ENCODE measurements at regions not wholly inside any gene's neighbourhood (a gene's known extent, or its start where the extent isn't known, plus 50 kb on each side); places are given as distances from the start of the nearest gene placed in this dataset.

DNA sequence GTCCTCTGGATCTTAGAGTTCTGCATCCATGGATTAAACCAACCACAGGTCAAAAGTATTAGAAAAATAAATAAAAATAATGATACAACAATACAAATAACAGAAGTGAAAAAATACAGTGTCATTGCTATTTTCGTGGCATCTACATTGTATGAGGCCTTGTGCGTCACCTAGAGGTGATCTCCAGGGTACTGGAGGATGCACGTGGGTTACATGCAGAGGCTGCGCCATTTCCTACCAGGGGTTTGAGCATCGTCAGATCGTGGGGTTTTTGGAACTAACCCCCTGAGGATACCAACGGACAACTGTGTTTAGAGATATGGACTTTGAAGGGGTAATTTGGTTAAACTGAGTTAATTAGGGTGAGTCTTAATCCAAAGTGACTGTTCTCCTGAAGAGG, 224.7 kb downstream of the ENGASE start:
- FAIRE-seq (no peak), ATAC-seq (no peak), DNase-seq (ENCODE audit: low read depth in 1 of 2, low spot score in 1 of 2) (no peak)
- POLR2A ChIA-PET = no interaction called here
- H3K4me2 ChIP-seq = no peak overlapping the region
- 77% methylated on average over 7 of the region's 7 CpGs for WGBS (ENCODE audit: missing lambda C conversion rate)
- no peak overlapping the region for H3K27ac ChIP-seq
- H3K9me3 ChIP-seq = no peaks in the 10 kb centered on the region
- H3K4me3 ChIP-seq = no peak overlapping the region
- CTCF ChIA-PET = no interaction called here
- peaks cover 6% of the 10 kb centered on the region; the same call in 2 of the 3 replicates for H3K4me1 ChIP-seq
- TF ChIP-seq TP53 (CRISPR knock-in tag; IDR thresholded peaks at IDR 0.05) = no peak
- TF ChIP-seq CBX2 (IDR thresholded peaks at IDR 0.05; ENCODE audit: borderline replicate concordance, low read depth) = no peak
- TF ChIP-seq ESRRA (IDR thresholded peaks at IDR 0.05; ENCODE audit: borderline replicate concordance, low read length) = no peak
- TF ChIP-seq SREBF2 (IDR thresholded peaks at IDR 0.05) = no peak
- TF ChIP-seq HDAC2 (IDR thresholded peaks at IDR 0.05) = no peak
- TF ChIP-seq, protein P1, sequence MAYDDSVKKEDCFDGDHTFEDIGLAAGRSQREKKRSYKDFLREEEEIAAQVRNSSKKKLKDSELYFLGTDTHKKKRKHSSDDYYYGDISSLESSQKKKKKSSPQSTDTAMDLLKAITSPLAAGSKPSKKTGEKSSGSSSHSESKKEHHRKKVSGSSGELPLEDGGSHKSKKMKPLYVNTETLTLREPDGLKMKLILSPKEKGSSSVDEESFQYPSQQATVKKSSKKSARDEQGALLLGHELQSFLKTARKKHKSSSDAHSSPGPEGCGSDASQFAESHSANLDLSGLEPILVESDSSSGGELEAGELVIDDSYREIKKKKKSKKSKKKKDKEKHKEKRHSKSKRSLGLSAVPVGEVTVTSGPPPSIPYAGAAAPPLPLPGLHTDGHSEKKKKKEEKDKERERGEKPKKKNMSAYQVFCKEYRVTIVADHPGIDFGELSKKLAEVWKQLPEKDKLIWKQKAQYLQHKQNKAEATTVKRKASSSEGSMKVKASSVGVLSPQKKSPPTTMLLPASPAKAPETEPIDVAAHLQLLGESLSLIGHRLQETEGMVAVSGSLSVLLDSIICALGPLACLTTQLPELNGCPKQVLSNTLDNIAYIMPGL (CRISPR knock-in tag; IDR thresholded peaks at IDR 0.05; ENCODE audit: borderline replicate concordance) = no peak
- TF ChIP-seq EHF (CRISPR knock-in tag; IDR thresholded peaks at IDR 0.05) = no peak
- TF ChIP-seq, protein P2, sequence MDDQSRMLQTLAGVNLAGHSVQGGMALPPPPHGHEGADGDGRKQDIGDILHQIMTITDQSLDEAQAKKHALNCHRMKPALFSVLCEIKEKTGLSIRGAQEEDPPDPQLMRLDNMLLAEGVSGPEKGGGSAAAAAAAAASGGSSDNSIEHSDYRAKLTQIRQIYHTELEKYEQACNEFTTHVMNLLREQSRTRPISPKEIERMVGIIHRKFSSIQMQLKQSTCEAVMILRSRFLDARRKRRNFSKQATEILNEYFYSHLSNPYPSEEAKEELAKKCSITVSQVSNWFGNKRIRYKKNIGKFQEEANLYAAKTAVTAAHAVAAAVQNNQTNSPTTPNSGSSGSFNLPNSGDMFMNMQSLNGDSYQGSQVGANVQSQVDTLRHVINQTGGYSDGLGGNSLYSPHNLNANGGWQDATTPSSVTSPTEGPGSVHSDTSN (IDR thresholded peaks at IDR 0.05) = no peak
- TF ChIP-seq HOXB13 (CRISPR knock-in tag; IDR thresholded peaks at IDR 0.05; ENCODE audit: low read depth) = no peak
- no peak for TF ChIP-seq NPAS2 (CRISPR knock-in tag; IDR thresholded peaks at IDR 0.05; ENCODE audit: borderline replicate concordance)
- TF ChIP-seq FOSB (CRISPR knock-in tag; IDR thresholded peaks at IDR 0.05) = no peak
- no peak for TF ChIP-seq RFX5 (IDR thresholded peaks at IDR 0.05)
- TF ChIP-seq EP300 (IDR thresholded peaks at IDR 0.05) = no peak
- no peak for TF ChIP-seq HOXB5 (CRISPR knock-in tag; IDR thresholded peaks at IDR 0.05)
- no peak for TF ChIP-seq TFCP2L1 (CRISPR knock-in tag; IDR thresholded peaks at IDR 0.05)
- no peak for TF ChIP-seq MAFK (IDR thresholded peaks at IDR 0.05; ENCODE audit: partially characterized antibody)
- no peak for TF ChIP-seq E2F6 (IDR thresholded peaks at IDR 0.05; ENCODE audit: borderline replicate concordance, low read depth)

DNA sequence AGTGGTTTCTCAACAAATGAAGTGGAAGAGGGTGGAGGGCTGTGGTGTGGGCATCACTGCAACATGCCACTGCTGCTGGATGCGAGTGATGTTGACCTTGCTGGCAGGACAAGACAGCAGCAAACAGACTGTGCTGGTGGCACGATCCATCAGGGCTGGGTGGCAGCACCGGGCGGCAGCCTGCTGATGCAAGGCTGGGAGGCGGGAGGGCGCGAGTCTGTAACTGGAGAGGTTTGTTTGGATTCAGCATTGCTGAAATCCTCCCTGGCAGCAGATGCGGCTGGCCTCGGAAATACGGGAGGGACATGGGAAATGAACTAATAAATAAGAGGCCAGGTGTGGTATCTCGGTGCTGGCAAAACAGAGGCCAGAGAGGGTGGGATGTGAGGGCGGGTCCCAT, 224.2 kb downstream of the ENGASE start:
- FAIRE-seq = no peak
- Histone ChIP-seq H3K4me2 (no peak overlapping the region), H3K4me3 (no peak overlapping the region), H3K27ac (no peak overlapping the region), H3K9me3 (no peaks in the 10 kb centered on the region), H3K4me1 (peaks cover 6% of the 10 kb centered on the region; the same call in 2 of the 3 replicates)
- no peak for DNase-seq (ENCODE audit: low read depth in 1 of 2, low spot score in 1 of 2)
- TF ChIP-seq E2F6 (IDR thresholded peaks at IDR 0.05; ENCODE audit: borderline replicate concordance, low read depth) = no peak
- TF ChIP-seq MAFK (IDR thresholded peaks at IDR 0.05; ENCODE audit: partially characterized antibody) = no peak
- TF ChIP-seq CHD4 (IDR thresholded peaks at IDR 0.05; ENCODE audit: borderline replicate concordance) = no peak
- TF ChIP-seq CEBPB (IDR thresholded peaks at IDR 0.05) = no peak
- TF ChIP-seq HOXA7 (CRISPR knock-in tag; IDR thresholded peaks at IDR 0.05) = no peak
- TF ChIP-seq POLR2AphosphoS2 (conservative IDR thresholded peaks at IDR 0.05; ENCODE audit: low read length) = no peak
- TF ChIP-seq MYC (IDR thresholded peaks at IDR 0.05; ENCODE audit: borderline replicate concordance, low read length) = no peak
- no peak for TF ChIP-seq FOSB (CRISPR knock-in tag; IDR thresholded peaks at IDR 0.05)
- TF ChIP-seq PHF8 (IDR thresholded peaks at IDR 0.05; ENCODE audit: borderline replicate concordance, low read depth) = no peak
- TF ChIP-seq EHF (CRISPR knock-in tag; IDR thresholded peaks at IDR 0.05) = no peak
- TF ChIP-seq RFX5 (IDR thresholded peaks at IDR 0.05) = no peak
- no peak for TF ChIP-seq ATOH8 (CRISPR knock-in tag; IDR thresholded peaks at IDR 0.05; ENCODE audit: low read depth)
- TF ChIP-seq NFE2L2 (conservative IDR thresholded peaks at IDR 0.05; ENCODE audit: low read length) = no peak
- TF ChIP-seq KDM5A (IDR thresholded peaks at IDR 0.05) = no peak
- no peak for TF ChIP-seq ZC3H11A (IDR thresholded peaks at IDR 0.05)
- TF ChIP-seq, protein P1 (CRISPR knock-in tag; IDR thresholded peaks at IDR 0.05; ENCODE audit: borderline replicate concordance) = no peak
- ChIA-PET POLR2A (no interaction called here), CTCF (interaction anchor here (2.0 kb wide), 1 partner anchor 93 kb away, joined by 7 read pairs; no protein-coding TSS in a partner anchor)
- no peak for ATAC-seq
- 88% methylated on average over 12 of the region's 12 CpGs for WGBS (ENCODE audit: missing lambda C conversion rate)

Measured in A549 (cell line).